ENCODE measurements at regions not wholly inside any gene's neighbourhood (a gene's known extent, or its start where the extent isn't known, plus 50 kb on each side); places are given as distances from the start of the nearest gene placed in this dataset.

- H3K9me3 Mint-ChIP-seq, result peaks cover 7 to 38% (median 20%) of the 10 kb centered on the region in 11 donors
- Histone ChIP-seq H3K4me3 (ENCODE audit: low read length) (no peak overlapping the region), H3K4me1 (ENCODE audit: control insufficient read depth in 2 of 2, insufficient read depth in 2 of 2, low read length in 2 of 2) (no peaks in the 10 kb centered on the region), H3K36me3 (ENCODE audit: control insufficient read depth in 2 of 3, insufficient read depth in 3 of 3, low read length in 3 of 3) (no peaks in the 10 kb centered on the region), H3K9me3 (ENCODE audit: control insufficient read depth in 2 of 3, low read length in 3 of 3) (peaks cover 0 to 6% (median 0%) of the 10 kb centered on the region in 3 experiments), H3K27me3 (ENCODE audit: control insufficient read depth in 2 of 2, insufficient read depth in 2 of 2, low read length in 2 of 2) (no peaks in the 10 kb centered on the region), H3K27ac (ENCODE audit: low read depth, low read length) (no peak overlapping the region)
- H3K27ac Mint-ChIP-seq, result no peak overlapping the region
- H3K27me3 Mint-ChIP-seq, result peaks cover 0 to 14% (median 6%) of the 10 kb centered on the region in 5 donors
- H3K4me1 Mint-ChIP-seq, result peaks cover 0 to 2% (median 0%) of the 10 kb centered on the region in 7 donors
- ChIA-PET CTCF (no interaction called here), POLR2A (no interaction called here)
- no peak overlapping the region for H3K4me3 Mint-ChIP-seq
- DNase-seq (no peak), ATAC-seq (no peak)
- H3K36me3 Mint-ChIP-seq, result peaks cover 0 to 18% (median 0%) of the 10 kb centered on the region in 5 donors
- intact Hi-C loops (cut with micrococcal nuclease), result no loop called here
Observed at GRCh38 chr9:111131211-111131610, 92.9 kb upstream of the LPAR1 start.

GRCh38 chr9:111120526-111120925 is 82.3 kb upstream of the LPAR1 start:
- Histone ChIP-seq H3K36me3 (ENCODE audit: control insufficient read depth in 2 of 3, insufficient read depth in 3 of 3, low read length in 3 of 3) (no peaks in the 10 kb centered on the region), H3K4me1 (ENCODE audit: control insufficient read depth in 2 of 2, insufficient read depth in 2 of 2, low read length in 2 of 2) (no peaks in the 10 kb centered on the region), H3K4me3 (ENCODE audit: low read length) (no peak overlapping the region), H3K9me3 (ENCODE audit: control insufficient read depth in 2 of 3, low read length in 3 of 3) (no peaks in the 10 kb centered on the region), H3K27ac (ENCODE audit: low read depth, low read length) (no peak overlapping the region), H3K27me3 (ENCODE audit: control insufficient read depth in 2 of 2, insufficient read depth in 2 of 2, low read length in 2 of 2) (no peaks in the 10 kb centered on the region)
- H3K36me3 Mint-ChIP-seq, result peaks cover 0 to 3% (median 0%) of the 10 kb centered on the region in 5 donors
- H3K4me3 Mint-ChIP-seq, result no peak overlapping the region
- no peaks in the 10 kb centered on the region for H3K4me1 Mint-ChIP-seq
- CTCF ChIA-PET, result no interaction called here
- DNase-seq, result no peak
- peaks cover 0 to 5% (median 0%) of the 10 kb centered on the region in 5 donors for H3K27me3 Mint-ChIP-seq
- no peak for ATAC-seq
- no peak overlapping the region for H3K27ac Mint-ChIP-seq
- POLR2A ChIA-PET, result no interaction called here
- intact Hi-C loops (cut with micrococcal nuclease), result no loop called here
- H3K9me3 Mint-ChIP-seq, result peaks cover 0 to 25% (median 9%) of the 10 kb centered on the region in 11 donors

- ChIA-PET POLR2A (no interaction called here), CTCF (no interaction called here)
- DNase-seq (no peak), ATAC-seq (no peak)
- intact Hi-C loops (cut with micrococcal nuclease), result no loop called here
- Mint-ChIP-seq H3K9me3 (peaks cover 0 to 19% (median 7%) of the 10 kb centered on the region in 11 donors), H3K27me3 (peaks cover 0 to 5% (median 0%) of the 10 kb centered on the region in 5 donors), H3K4me1 (no peaks in the 10 kb centered on the region), H3K27ac (no peak overlapping the region), H3K36me3 (no peaks in the 10 kb centered on the region), H3K4me3 (no peak overlapping the region)
- H3K27ac ChIP-seq (ENCODE audit: low read depth, low read length), result no peak overlapping the region
- no peak overlapping the region for H3K4me3 ChIP-seq (ENCODE audit: low read length)
- no peaks in the 10 kb centered on the region for H3K36me3 ChIP-seq (ENCODE audit: control insufficient read depth in 2 of 3, insufficient read depth in 3 of 3, low read length in 3 of 3)
- H3K27me3 ChIP-seq (ENCODE audit: control insufficient read depth in 2 of 2, insufficient read depth in 2 of 2, low read length in 2 of 2), result no peaks in the 10 kb centered on the region
- H3K9me3 ChIP-seq (ENCODE audit: control insufficient read depth in 2 of 3, low read length in 3 of 3), result no peaks in the 10 kb centered on the region
- H3K4me1 ChIP-seq (ENCODE audit: control insufficient read depth in 2 of 2, insufficient read depth in 2 of 2, low read length in 2 of 2), result no peaks in the 10 kb centered on the region
Observed at GRCh38 chr9:111118256-111118948, 80.1 kb upstream of the LPAR1 start.

- Mint-ChIP-seq H3K27me3 (peaks cover 0 to 8% (median 0%) of the 10 kb centered on the region in 5 donors), H3K4me3 (no peak overlapping the region), H3K9me3 (peaks cover 0 to 5% (median 2%) of the 10 kb centered on the region in 11 donors), H3K27ac (no peak overlapping the region), H3K36me3 (no peaks in the 10 kb centered on the region), H3K4me1 (peaks cover 0 to 2% (median 0%) of the 10 kb centered on the region in 7 donors)
- Histone ChIP-seq H3K27me3 (ENCODE audit: control insufficient read depth in 2 of 2, insufficient read depth in 2 of 2, low read length in 2 of 2) (no peaks in the 10 kb centered on the region), H3K9me3 (ENCODE audit: control insufficient read depth in 2 of 3, low read length in 3 of 3) (no peaks in the 10 kb centered on the region), H3K4me1 (ENCODE audit: control insufficient read depth in 2 of 2, insufficient read depth in 2 of 2, low read length in 2 of 2) (no peaks in the 10 kb centered on the region), H3K36me3 (ENCODE audit: control insufficient read depth in 2 of 3, insufficient read depth in 3 of 3, low read length in 3 of 3) (no peaks in the 10 kb centered on the region), H3K27ac (ENCODE audit: low read depth, low read length) (no peak overlapping the region), H3K4me3 (ENCODE audit: low read length) (no peak overlapping the region)
- ChIA-PET CTCF (no interaction called here), POLR2A (no interaction called here)
- DNase-seq, result no peak
- intact Hi-C loops (cut with micrococcal nuclease), result no loop called here
- ATAC-seq, result no peak
Observed at GRCh38 chr9:111114486-111114885, 76.2 kb upstream of the LPAR1 start.

GRCh38 chr9:111113712-111114111 is 75.4 kb upstream of the LPAR1 start:
- Histone ChIP-seq H3K4me1 (ENCODE audit: control insufficient read depth in 2 of 2, insufficient read depth in 2 of 2, low read length in 2 of 2) (no peaks in the 10 kb centered on the region), H3K9me3 (ENCODE audit: control insufficient read depth in 2 of 3, low read length in 3 of 3) (no peaks in the 10 kb centered on the region), H3K36me3 (ENCODE audit: control insufficient read depth in 2 of 3, insufficient read depth in 3 of 3, low read length in 3 of 3) (no peaks in the 10 kb centered on the region), H3K4me3 (ENCODE audit: low read length) (no peak overlapping the region), H3K27ac (ENCODE audit: low read depth, low read length) (no peak overlapping the region), H3K27me3 (ENCODE audit: control insufficient read depth in 2 of 2, insufficient read depth in 2 of 2, low read length in 2 of 2) (no peaks in the 10 kb centered on the region)
- intact Hi-C loops (cut with micrococcal nuclease), result no loop called here
- CTCF ChIA-PET, result no interaction called here
- Mint-ChIP-seq H3K9me3 (peaks cover 0 to 5% (median 0%) of the 10 kb centered on the region in 11 donors), H3K27me3 (peaks cover 0 to 8% (median 0%) of the 10 kb centered on the region in 5 donors), H3K4me1 (peaks cover 0 to 2% (median 0%) of the 10 kb centered on the region in 7 donors), H3K27ac (no peak overlapping the region), H3K36me3 (no peaks in the 10 kb centered on the region), H3K4me3 (no peak overlapping the region)
- POLR2A ChIA-PET, result no interaction called here
- ATAC-seq, result no peak
- no peak for DNase-seq

- intact Hi-C loops (cut with micrococcal nuclease), result no loop called here
- POLR2A ChIA-PET, result no interaction called here
- H3K9me3 Mint-ChIP-seq, result peaks cover 0 to 6% (median 0%) of the 10 kb centered on the region in 11 donors
Observed at GRCh38 chr9:111110805-111111204, 72.5 kb upstream of the LPAR1 start.

GRCh38 chr9:111108946-111109345 is 70.7 kb upstream of the LPAR1 start:
- Histone ChIP-seq H3K27me3 (ENCODE audit: control insufficient read depth in 2 of 2, insufficient read depth in 2 of 2, low read length in 2 of 2) (no peaks in the 10 kb centered on the region), H3K9me3 (ENCODE audit: control insufficient read depth in 2 of 3, low read length in 3 of 3) (no peaks in the 10 kb centered on the region), H3K4me1 (ENCODE audit: control insufficient read depth in 2 of 2, insufficient read depth in 2 of 2, low read length in 2 of 2) (no peaks in the 10 kb centered on the region), H3K4me3 (ENCODE audit: low read length) (no peak overlapping the region), H3K27ac (ENCODE audit: low read depth, low read length) (no peak overlapping the region), H3K36me3 (ENCODE audit: control insufficient read depth in 2 of 3, insufficient read depth in 3 of 3, low read length in 3 of 3) (no peaks in the 10 kb centered on the region)
- Mint-ChIP-seq H3K4me1 (peaks cover 0 to 2% (median 0%) of the 10 kb centered on the region in 7 donors), H3K9me3 (peaks cover 0 to 6% (median 0%) of the 10 kb centered on the region in 11 donors), H3K27me3 (peaks cover 0 to 4% (median 0%) of the 10 kb centered on the region in 5 donors), H3K36me3 (no peaks in the 10 kb centered on the region), H3K27ac (no peak overlapping the region), H3K4me3 (no peak overlapping the region)
- CTCF ChIA-PET, result no interaction called here
- intact Hi-C loops (cut with micrococcal nuclease), result no loop called here
- POLR2A ChIA-PET, result no interaction called here
- no peak for DNase-seq
- ATAC-seq, result peak; percentile 76

More at GRCh38 chr9:111110805-111111204, 72.5 kb upstream of the LPAR1 start:
- Mint-ChIP-seq H3K27me3 (peaks cover 0 to 4% (median 0%) of the 10 kb centered on the region in 5 donors), H3K36me3 (no peaks in the 10 kb centered on the region), H3K27ac (no peak overlapping the region), H3K4me3 (no peak overlapping the region), H3K4me1 (peaks cover 0 to 2% (median 0%) of the 10 kb centered on the region in 7 donors)
- H3K27ac ChIP-seq (ENCODE audit: low read depth, low read length), result no peak overlapping the region
- H3K36me3 ChIP-seq (ENCODE audit: control insufficient read depth in 2 of 3, insufficient read depth in 3 of 3, low read length in 3 of 3), result no peaks in the 10 kb centered on the region
- ATAC-seq, result no peak
- no peaks in the 10 kb centered on the region for H3K4me1 ChIP-seq (ENCODE audit: control insufficient read depth in 2 of 2, insufficient read depth in 2 of 2, low read length in 2 of 2)
- H3K27me3 ChIP-seq (ENCODE audit: control insufficient read depth in 2 of 2, insufficient read depth in 2 of 2, low read length in 2 of 2), result no peaks in the 10 kb centered on the region
- H3K9me3 ChIP-seq (ENCODE audit: control insufficient read depth in 2 of 3, low read length in 3 of 3), result no peaks in the 10 kb centered on the region
- CTCF ChIA-PET, result no interaction called here
- DNase-seq, result no peak
- no peak overlapping the region for H3K4me3 ChIP-seq (ENCODE audit: low read length)

Measured in naive thymus-derived CD4-positive, alpha-beta T cell (primary cell).